ENCODE measurements at regions not wholly inside any gene's neighbourhood (a gene's known extent, or its start where the extent isn't known, plus 50 kb on each side); places are given as distances from the start of the nearest gene placed in this dataset.

DNA sequence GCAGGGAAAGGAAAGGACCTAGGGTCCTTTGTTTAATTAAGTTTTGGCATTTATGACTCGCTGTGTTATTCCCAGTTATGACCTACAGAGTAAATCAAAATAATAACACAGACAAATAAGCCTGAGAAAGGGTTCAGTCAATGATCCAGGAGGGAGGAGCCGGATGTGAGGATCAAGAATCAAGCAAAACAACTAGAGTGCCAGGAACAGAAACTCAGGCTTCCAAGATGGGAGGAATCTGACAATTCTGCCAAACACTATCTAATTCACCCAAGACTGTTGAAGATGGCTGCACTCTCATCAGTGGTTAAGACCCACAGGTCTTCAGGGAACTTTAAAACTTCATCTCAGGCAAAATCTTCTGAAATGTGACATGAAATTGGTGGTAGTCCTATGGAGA is 50.3 kb upstream of the PIP4K2A start:
- TF ChIP-seq, protein P1, sequence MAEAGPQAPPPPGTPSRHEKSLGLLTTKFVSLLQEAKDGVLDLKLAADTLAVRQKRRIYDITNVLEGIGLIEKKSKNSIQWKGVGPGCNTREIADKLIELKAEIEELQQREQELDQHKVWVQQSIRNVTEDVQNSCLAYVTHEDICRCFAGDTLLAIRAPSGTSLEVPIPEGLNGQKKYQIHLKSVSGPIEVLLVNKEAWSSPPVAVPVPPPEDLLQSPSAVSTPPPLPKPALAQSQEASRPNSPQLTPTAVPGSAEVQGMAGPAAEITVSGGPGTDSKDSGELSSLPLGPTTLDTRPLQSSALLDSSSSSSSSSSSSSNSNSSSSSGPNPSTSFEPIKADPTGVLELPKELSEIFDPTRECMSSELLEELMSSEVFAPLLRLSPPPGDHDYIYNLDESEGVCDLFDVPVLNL (CRISPR knock-in tag; IDR thresholded peaks at IDR 0.05; ENCODE audit: low read depth): no peak
- TF ChIP-seq, protein P2, sequence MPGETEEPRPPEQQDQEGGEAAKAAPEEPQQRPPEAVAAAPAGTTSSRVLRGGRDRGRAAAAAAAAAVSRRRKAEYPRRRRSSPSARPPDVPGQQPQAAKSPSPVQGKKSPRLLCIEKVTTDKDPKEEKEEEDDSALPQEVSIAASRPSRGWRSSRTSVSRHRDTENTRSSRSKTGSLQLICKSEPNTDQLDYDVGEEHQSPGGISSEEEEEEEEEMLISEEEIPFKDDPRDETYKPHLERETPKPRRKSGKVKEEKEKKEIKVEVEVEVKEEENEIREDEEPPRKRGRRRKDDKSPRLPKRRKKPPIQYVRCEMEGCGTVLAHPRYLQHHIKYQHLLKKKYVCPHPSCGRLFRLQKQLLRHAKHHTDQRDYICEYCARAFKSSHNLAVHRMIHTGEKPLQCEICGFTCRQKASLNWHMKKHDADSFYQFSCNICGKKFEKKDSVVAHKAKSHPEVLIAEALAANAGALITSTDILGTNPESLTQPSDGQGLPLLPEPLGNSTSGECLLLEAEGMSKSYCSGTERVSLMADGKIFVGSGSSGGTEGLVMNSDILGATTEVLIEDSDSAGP (CRISPR knock-in tag; IDR thresholded peaks at IDR 0.05): no peak
- TF ChIP-seq CTCF (IDR thresholded peaks at IDR 0.05 in 2 of 3, conservative IDR thresholded peaks at IDR 0.05 in 1 of 3; ENCODE audit: insufficient read depth in 2 of 3, low read depth in 1 of 3, low read length in 3 of 3) (no peak), MAX (CRISPR knock-in tag; IDR thresholded peaks at IDR 0.05) (no peak), NR1H2 (CRISPR knock-in tag; IDR thresholded peaks at IDR 0.05) (no peak), TAF1 (IDR thresholded peaks at IDR 0.05; ENCODE audit: control insufficient read depth, extremely low read depth, insufficient read depth, low read length, severe bottlenecking) (no peak), FIP1L1 (IDR thresholded peaks at IDR 0.05; ENCODE audit: low read depth, low read length, poor library complexity, severe bottlenecking) (no peak), NFYB (IDR thresholded peaks at IDR 0.05; ENCODE audit: extremely low read depth, insufficient read length) (no peak), POLR2AphosphoS5 (IDR thresholded peaks at IDR 0.05; ENCODE audit: control insufficient read depth, insufficient read depth, low read depth, low read length) (no peak), MAFF (IDR thresholded peaks at IDR 0.05; ENCODE audit: low read length) (no peak), POLR2A (conservative IDR thresholded peaks at IDR 0.05) (no peak)
